HG03095 (cell line): ENCODE measurements at regions not wholly inside any gene's neighbourhood (a gene's known extent, or its start where the extent isn't known, plus 50 kb on each side); places are given as distances from the start of the nearest gene placed in this dataset.

Experiments used
- ATAC-seq: cut with Tn5 transposase; IDR thresholded peaks from one replicate; pipeline ENCODE4 v1.9.1; 2021; ENCODE audit warnings: moderate library complexity; ENCODE audit not compliant: unreplicated experiment

DNA sequence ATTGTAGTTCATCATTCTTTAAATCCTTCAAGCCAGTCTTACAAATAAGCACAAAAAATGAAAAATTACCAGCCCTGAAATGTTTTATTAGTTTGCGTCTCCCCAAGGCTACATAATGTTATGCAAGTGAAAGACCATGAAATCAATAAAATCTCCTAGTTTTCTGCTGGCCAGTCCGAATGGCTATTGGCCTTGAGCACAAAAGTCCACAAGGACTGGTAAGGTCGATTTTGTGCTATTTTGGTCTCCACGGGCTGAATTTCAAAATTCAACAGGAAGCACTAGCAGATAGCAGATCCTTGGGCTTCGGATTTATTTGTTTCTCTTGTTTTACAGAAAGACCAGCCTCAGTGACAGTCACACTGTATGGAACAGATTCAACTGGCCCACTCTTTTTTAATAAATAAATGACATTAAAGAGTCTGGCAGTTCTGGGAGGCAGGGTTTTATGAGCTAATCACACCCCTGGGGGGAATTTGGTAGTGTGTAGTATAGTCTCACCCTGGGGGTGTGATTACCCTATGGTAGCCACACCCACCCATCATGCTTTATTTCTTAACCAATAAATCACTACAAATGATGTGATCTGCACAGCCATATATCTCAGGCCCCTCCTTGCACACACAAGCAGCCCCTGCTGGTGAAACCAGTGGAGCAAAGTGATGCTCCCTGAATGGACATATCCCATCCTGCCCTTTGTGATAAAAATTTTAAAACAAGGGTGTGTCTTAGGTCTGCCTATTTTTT, 51.1 kb upstream of the TMEM33 start:
- no peak for ATAC-seq

DNA sequence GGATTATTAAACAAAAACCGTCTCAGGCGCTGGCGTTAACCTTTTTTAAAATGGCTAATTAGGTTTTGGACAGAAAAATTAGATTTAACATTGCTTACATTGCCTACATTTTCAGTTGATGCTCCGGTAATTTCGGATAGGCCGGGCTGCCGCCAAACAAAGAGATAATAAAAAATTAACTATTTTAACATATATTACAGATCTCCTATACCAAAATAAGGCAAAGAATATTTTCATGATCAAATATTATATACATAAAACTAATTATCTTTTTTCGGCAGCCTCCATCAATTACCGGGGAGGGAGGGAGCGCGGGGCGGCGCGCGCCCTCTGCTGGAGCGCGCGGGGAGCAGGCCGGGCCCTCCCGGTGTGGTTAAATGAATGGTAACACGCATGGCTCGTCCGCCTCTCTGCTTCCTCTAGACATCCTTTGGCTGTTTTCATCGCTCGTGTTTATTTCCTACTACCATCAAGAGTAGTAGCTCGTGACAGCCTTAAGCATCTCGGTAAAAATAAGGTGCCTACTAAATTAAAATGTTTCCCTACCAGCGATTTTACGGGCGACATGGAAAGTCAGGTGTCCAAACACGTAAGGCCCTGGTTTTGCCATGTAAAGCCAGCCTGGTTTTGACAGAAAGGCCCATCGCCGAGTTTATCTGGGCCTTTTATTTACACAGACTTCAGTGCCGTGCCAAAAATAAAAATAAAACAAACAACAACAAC, 52.4 kb upstream of the TMEM33 start:
- peak; percentile 66 for ATAC-seq

DNA sequence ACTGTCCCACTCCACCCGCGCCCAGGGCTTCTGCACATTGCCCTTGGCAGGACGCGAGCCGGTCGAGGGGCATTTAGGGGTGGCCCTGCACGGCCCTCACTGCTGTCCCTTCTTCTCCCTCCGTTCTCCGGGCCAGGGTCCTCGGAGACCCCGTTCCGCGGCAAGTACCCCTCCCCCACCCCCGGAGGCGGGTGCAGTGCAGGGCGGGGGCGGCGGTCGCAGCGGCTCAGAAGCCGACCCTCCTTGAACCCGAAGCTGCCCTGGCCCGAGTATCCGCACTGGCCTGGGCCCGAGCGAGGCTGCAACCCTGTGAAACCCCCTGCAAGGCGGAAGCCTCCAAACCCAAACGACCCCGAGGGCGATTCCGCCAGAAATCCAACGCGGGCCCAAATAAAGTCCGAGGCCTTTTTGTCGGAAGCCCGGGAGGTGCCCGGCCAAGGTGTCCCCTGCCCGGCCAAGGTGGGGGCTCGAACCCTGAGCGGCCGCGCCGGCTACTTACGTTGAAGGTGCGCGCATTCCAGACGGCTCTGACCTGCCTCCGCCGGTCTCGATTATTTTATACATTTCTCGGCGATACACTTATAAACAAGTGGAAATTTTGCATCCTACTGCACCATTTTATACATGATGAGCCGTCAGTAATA, 53.1 kb upstream of the TMEM33 start:
- no peak for ATAC-seq

DNA sequence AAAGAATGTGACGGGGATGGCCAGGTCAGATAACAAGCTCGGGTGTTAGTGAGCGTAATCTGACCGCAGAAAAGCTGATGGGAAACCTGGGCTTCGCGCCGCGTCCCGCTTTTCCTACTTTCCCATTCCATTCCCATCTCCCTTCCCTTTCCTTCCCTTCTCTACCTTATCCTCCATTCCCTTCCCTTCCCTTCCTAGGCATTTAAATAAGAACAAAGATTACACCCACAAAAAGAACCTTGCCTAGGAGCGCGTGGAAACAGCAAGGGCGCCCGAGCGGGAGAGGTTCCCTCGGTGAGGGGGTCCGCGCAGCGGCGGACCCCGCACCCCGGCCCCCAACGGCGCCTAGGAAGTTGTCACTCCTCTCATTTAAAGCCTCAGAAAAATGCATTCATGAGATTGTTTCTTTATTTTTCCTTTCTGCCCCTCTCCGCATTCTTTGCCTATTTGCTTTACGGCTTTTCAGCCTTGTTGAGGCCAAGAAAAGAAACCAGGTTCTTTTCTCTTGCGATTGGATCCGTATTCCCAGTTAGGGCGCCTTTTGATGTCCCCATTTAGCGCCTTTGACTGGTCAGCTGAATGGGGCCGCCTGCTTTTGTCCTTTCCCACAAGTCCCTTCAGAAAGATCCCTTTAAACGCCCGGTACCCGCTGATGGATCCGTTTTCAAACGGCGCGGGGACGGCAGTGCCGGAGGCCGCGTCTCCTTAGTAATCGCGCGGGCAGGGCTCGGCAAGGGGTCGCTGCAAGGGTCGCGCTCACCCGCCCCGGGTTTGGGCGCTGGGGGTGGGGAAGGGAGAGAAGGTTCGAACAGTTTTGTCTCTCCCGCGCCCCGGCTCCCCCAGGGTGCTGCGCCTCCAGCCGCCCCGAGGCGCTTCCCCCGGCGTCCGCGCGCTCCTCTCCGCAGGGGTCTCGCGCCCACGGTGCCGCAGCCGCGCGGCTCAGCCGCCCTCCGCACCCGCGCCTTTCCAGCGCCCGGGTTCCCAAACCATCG, 54.1 kb upstream of the TMEM33 start:
- ATAC-seq, result no peak

GRCh38 chr4:41880022-41880837, 55.0 kb upstream of the TMEM33 start:
- no peak for ATAC-seq

- ATAC-seq, result no peak
Measured at GRCh38 chr4:41879552-41879951, 55.7 kb upstream of the TMEM33 start.

DNA sequence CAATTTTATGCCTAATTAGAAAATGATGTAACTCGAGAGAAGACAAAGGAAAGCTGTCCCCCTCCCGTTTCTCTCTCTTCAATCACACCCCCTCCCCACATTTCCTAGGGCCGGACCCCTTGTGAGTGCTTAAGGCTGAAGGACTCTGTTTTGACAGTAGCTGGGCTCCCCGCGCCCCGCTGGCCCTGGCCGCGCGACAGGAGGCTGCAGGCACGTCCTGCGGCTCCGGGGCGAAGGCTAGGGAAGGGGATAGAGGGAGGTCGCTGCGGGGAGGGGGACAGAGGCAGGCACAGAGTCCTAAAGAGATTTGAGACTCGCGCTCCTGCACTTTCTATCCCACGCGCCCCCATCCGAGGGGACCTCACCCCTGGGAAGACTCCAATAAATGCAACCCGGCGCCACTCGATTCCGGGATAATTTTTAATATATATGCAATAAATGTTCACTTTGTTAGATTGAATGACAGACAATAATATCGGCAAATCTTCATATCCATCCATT, 56.2 kb upstream of the TMEM33 start:
- no peak for ATAC-seq

- no peak for ATAC-seq
Measured at GRCh38 chr4:41878170-41878969, 56.9 kb upstream of the TMEM33 start.

- no peak for ATAC-seq
Measured at GRCh38 chr4:41877020-41877796, 58.0 kb upstream of the TMEM33 start.

GRCh38 chr4:41874873-41875272, 60.4 kb upstream of the TMEM33 start:
- no peak for ATAC-seq

DNA sequence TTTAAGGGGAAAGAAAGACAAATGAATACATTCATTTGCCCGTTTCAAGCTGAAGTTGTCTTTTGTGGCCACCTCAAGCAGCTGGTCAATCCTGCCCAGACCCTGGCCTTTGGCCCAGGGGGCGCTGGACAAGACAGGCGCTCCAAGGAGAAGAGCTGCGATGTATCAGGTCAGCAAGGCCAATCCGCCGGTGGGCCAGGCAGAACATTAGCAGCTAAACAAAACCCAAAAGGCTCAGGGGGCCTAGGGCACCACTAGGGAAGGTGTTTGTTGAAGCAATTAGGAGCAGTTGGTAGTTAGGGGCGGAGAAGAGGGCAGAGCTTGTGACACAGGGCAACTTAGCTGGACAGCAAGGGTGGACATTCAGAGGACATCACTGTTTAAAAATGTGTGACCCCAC, 60.8 kb upstream of the TMEM33 start:
- ATAC-seq, result no peak

- ATAC-seq, result no peak
Measured at GRCh38 chr4:41873380-41874295, 61.6 kb upstream of the TMEM33 start.

- no peak for ATAC-seq
Measured at GRCh38 chr4:41870035-41870434, 65.2 kb upstream of the TMEM33 start.

- ATAC-seq, result no peak
Measured at GRCh38 chr4:41866799-41867677, 68.2 kb upstream of the TMEM33 start.

DNA sequence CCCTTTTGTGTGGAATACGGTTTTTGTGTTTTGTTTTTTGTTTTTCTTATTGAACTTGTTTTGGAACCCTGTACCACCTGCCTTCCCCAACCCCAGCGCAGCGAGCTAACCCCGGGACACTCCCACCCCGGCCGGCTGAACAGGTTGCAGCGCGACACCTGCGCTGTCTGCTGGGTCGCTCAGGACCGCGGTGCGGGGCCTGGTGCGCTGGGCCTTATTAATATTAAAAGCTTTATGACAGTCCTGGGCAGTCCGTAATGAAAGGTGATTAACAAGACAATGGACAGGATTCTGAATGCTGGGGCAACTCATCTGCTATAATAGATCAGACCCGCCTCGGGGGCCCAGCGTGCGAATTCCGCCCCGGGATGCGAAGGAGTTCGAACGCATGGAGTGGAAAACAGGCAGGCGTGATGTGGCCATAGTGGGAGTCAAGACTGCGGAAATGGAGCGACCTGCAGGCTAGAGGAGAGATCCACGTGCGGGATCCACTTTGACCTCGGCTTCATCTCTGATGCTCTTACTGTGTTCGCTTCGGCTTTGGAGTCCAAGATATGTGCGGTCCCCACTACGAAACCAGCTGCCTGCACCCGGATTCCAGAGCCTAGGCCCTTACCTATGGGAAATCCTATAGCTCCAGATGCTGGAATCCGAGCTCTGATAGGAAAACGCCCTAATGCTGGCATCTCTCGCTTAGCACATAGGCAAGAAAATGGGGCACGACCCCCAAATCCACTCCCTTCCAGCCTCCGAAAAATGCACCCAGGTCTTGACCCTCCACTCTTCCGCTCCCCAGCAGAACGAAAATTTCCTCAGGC, 69.0 kb upstream of the TMEM33 start:
- ATAC-seq, result no peak
